ENCODE measurements at regions not wholly inside any gene's neighbourhood (a gene's known extent, or its start where the extent isn't known, plus 50 kb on each side); places are given as distances from the start of the nearest gene placed in this dataset.

DNA sequence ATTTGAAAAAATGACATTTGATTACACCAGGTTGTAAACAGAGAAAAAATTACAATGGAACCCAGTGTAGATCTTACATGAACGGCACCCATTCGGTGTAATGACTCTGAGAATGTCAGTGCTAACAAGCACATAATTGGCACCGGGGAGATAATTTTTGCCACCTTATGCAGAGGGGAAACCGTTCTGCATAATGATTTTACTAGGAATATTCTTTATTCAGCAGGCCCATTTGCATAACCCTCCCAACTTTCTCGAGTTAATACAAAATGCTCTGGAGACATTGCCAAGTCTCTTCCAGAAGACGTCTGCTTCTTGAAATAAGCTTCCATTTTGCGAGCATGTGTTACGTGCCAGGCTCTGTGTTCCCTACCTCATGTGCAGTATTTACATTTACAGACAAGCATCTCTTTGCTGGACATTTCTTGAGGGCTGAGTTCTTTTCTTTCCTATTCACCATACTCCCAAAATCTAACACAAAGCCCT, 275.8 kb downstream of the MIAT start:
- H3T11ph ChIP-seq (ENCODE audit: low read length), result no peak overlapping the region
- H2BK5ac ChIP-seq (ENCODE audit: insufficient read length, low read length), result no peak overlapping the region
- H3K9me3 ChIP-seq (ENCODE audit: control insufficient read depth, low read depth, low read length), result no peaks in the 10 kb centered on the region
- no peak overlapping the region for H4K5ac ChIP-seq (ENCODE audit: insufficient read length, low read depth, low read length)
- H3K79me2 ChIP-seq (ENCODE audit: insufficient read depth, low read length), result no peaks in the 10 kb centered on the region
- H4K20me1 ChIP-seq (ENCODE audit: control insufficient read depth, insufficient read depth, insufficient read length), result no peaks in the 10 kb centered on the region
- no peak overlapping the region for H2BK12ac ChIP-seq (ENCODE audit: insufficient read length, low read depth, low read length)
- H3K18ac ChIP-seq (ENCODE audit: insufficient read length, low read depth, low read length), result no peak overlapping the region
- no peaks in the 10 kb centered on the region for H3K79me1 ChIP-seq (ENCODE audit: insufficient read depth, low read depth, low read length, poor library complexity, severe bottlenecking)
- no peak overlapping the region for H4K8ac ChIP-seq (replicated peaks; ENCODE audit: insufficient read length, low read depth, low read length)
- Mint-ChIP-seq H3K4me3 (no peak overlapping the region), H3K27me3 (ENCODE audit: low read depth) (peaks cover 30% of the 10 kb centered on the region), H3K9me3 (peaks cover 9% of the 10 kb centered on the region in 2 experiments), H3K36me3 (ENCODE audit: insufficient read depth in 1 of 3, low read depth in 3 of 3) (peaks cover 3 to 9% (median 6%) of the 10 kb centered on the region in 3 experiments; a peak in 6 of 7 replicates), H3K27ac (no peak overlapping the region), H3K4me1 (no peaks in the 10 kb centered on the region)
- no peak overlapping the region for H4K91ac ChIP-seq (ENCODE audit: insufficient read length, low read depth, low read length)
- no peak overlapping the region for H3K27ac ChIP-seq (ENCODE audit: insufficient read length, low read depth, low read length)
- no peak for DNase-seq
- no peaks in the 10 kb centered on the region for H3K23me2 ChIP-seq (ENCODE audit: insufficient read length, low read depth, low read length, poor library complexity, severe bottlenecking)
- H2AK5ac ChIP-seq (ENCODE audit: insufficient read length, low read length), result no peak overlapping the region
- H3K4me2 ChIP-seq (ENCODE audit: insufficient read depth, insufficient read length, low read length), result no peak overlapping the region
- H3K4ac ChIP-seq (ENCODE audit: low read depth, low read length), result no peak overlapping the region
- H3K23ac ChIP-seq (ENCODE audit: insufficient read length, low read depth, low read length), result no peak overlapping the region
- no peak overlapping the region for H3K14ac ChIP-seq (ENCODE audit: insufficient read depth, low read length)
- H3K4me1 ChIP-seq (ENCODE audit: insufficient read depth, low read length), result no peaks in the 10 kb centered on the region
- H2AFZ ChIP-seq (ENCODE audit: low read length), result no peak overlapping the region
- no peaks in the 10 kb centered on the region for H3K27me3 ChIP-seq (ENCODE audit: insufficient read depth, low read length)
- H2BK15ac ChIP-seq (ENCODE audit: low read depth, low read length), result no peak overlapping the region
- H2BK120ac ChIP-seq (ENCODE audit: low read depth, low read length, poor library complexity, severe bottlenecking), result no peak overlapping the region
- no peak overlapping the region for H2BK20ac ChIP-seq (ENCODE audit: low read depth, low read length, poor library complexity, severe bottlenecking)
- TF ChIP-seq, protein P1, sequence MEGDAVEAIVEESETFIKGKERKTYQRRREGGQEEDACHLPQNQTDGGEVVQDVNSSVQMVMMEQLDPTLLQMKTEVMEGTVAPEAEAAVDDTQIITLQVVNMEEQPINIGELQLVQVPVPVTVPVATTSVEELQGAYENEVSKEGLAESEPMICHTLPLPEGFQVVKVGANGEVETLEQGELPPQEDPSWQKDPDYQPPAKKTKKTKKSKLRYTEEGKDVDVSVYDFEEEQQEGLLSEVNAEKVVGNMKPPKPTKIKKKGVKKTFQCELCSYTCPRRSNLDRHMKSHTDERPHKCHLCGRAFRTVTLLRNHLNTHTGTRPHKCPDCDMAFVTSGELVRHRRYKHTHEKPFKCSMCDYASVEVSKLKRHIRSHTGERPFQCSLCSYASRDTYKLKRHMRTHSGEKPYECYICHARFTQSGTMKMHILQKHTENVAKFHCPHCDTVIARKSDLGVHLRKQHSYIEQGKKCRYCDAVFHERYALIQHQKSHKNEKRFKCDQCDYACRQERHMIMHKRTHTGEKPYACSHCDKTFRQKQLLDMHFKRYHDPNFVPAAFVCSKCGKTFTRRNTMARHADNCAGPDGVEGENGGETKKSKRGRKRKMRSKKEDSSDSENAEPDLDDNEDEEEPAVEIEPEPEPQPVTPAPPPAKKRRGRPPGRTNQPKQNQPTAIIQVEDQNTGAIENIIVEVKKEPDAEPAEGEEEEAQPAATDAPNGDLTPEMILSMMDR (conservative IDR thresholded peaks at IDR 0.05), result no peak
- no CpG with 5 or more reads among the region's 8 CpGs for WGBS (ENCODE audit: extremely low coverage, insufficient read length, low lambda C conversion rate)
- H3K56ac ChIP-seq (ENCODE audit: insufficient read length, low read depth, low read length), result no peak overlapping the region
- H3K9ac ChIP-seq (ENCODE audit: extremely low read depth, insufficient read length, low read length), result no peak overlapping the region
